ENCODE measurements at regions not wholly inside any gene's neighbourhood (a gene's known extent, or its start where the extent isn't known, plus 50 kb on each side); places are given as distances from the start of the nearest gene placed in this dataset.

DNA sequence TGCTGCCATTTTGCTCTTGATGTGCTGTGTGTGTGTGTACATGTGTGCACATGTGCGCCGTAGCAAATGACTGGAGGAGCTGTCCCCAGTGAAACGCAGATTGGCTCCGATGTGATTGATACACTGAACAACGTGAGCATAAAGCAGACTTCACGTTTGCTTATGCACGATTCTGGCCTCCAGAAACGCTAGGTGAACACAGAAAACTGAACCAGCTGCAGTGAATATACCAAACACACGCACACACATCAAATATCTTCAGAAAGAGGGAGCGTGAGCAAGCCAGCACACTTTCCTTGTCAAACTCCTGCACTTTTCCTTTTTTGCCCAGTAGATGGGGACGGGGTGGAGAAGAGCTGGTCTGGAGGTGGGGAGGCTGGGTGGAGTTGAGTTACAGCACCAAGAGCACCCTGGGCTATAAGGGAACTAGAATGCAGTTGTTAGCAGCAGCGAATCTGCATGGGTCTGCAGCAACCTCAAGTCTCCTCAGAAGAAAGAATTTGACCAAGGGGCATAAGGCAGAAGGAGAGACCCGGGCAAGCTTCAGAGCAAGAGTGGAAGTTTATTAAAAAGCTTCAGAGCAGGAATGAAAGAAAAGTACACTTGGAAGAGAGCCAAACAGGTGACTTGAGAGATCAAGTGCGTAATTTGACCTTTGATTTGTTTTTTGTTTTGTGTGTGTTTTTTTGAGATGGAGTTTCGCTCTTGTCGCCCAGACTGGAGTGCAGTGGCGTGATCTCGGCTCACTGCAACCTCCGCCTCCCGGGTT lies 77.8 kb upstream of the CADM1 start:
- Mint-ChIP-seq H3K4me1 (ENCODE audit: low read depth, unreplicated experiment) (peaks cover 6% of the 10 kb centered on the region), H3K9me3 (ENCODE audit: unreplicated experiment) (no peaks in the 10 kb centered on the region), H3K27ac (ENCODE audit: unreplicated experiment) (no peak overlapping the region), H3K4me3 (ENCODE audit: unreplicated experiment) (peak overlapping the region; percentile 22), H3K36me3 (ENCODE audit: insufficient read depth, unreplicated experiment) (no peaks in the 10 kb centered on the region), H3K27me3 (ENCODE audit: insufficient read depth, unreplicated experiment) (no peaks in the 10 kb centered on the region)
- intact Hi-C loops (cut with micrococcal nuclease; ENCODE audit: unreplicated experiment): no loop called here
- DNase-seq: peak; percentile 70 to 72
- POLR2A ChIA-PET: no interaction called here
- H3K9me3 ChIP-seq: no peaks in the 10 kb centered on the region
- no peaks in the 10 kb centered on the region for H3K36me3 ChIP-seq (ENCODE audit: control insufficient read depth, insufficient read depth, low read length)
- no TSS peak for BruUV-seq (replicated peaks)
- TF ChIP-seq, protein P1, sequence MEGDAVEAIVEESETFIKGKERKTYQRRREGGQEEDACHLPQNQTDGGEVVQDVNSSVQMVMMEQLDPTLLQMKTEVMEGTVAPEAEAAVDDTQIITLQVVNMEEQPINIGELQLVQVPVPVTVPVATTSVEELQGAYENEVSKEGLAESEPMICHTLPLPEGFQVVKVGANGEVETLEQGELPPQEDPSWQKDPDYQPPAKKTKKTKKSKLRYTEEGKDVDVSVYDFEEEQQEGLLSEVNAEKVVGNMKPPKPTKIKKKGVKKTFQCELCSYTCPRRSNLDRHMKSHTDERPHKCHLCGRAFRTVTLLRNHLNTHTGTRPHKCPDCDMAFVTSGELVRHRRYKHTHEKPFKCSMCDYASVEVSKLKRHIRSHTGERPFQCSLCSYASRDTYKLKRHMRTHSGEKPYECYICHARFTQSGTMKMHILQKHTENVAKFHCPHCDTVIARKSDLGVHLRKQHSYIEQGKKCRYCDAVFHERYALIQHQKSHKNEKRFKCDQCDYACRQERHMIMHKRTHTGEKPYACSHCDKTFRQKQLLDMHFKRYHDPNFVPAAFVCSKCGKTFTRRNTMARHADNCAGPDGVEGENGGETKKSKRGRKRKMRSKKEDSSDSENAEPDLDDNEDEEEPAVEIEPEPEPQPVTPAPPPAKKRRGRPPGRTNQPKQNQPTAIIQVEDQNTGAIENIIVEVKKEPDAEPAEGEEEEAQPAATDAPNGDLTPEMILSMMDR (IDR thresholded peaks at IDR 0.05; ENCODE audit: insufficient read depth in 1 of 2, low read depth in 1 of 2, low read length in 1 of 2, severe bottlenecking in 1 of 2, unreplicated experiment in 1 of 2): peak; percentile 41 to 70
- no peaks in the 10 kb centered on the region for H3K27me3 ChIP-seq (replicated peaks; ENCODE audit: control insufficient read depth, insufficient read depth, low read length)
- no peak overlapping the region for H3K4me3 ChIP-seq (ENCODE audit: low read depth, low read length)
- CTCF ChIA-PET: interaction anchor here (0.8 to 1.6 kb wide), 5 partner anchors 12 to 97 kb away, joined by 3 to 5 read pairs (median 3); partner anchors contain the start of gene CADM1
- H3K4me1 ChIP-seq: no peaks in the 10 kb centered on the region

DNA sequence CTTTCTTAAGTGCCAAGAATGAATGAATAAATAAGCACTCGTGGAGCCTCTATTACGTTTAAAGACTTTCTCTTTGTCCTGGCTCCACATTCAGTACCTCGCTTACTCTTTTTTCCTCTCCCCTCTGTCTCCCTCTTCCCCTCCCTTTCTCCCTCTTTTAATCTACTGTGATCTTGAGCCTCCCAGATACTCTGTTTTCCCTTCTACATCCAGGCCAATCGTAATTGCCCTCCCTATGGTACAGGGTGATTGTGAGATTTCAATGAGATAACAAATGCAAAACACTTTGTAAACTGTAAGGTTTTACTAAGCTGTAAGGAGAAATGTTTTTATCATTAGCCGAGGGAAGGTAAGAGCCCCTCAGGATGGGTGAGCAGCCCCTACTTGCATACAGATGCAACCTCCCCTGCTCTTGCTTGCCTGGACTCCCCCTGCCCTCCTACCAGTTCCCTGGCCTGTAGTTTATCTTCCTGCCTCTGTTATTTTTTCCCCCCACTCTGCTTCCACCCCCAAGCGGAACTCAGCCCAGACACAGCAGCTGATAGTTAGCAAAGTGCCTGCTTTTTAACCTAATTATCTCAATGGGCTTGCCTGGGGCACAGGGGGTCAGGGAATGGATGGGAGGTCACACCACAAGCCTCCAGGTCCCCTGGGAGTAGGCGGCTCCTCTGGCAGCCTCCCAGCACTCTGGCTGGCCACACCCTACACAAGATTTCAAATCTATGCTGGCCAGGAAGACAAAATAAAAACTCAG lies 76.9 kb upstream of the CADM1 start:
- H3K4me1 Mint-ChIP-seq (ENCODE audit: low read depth, unreplicated experiment): peaks cover 6% of the 10 kb centered on the region
- no peak overlapping the region for H3K27ac Mint-ChIP-seq (ENCODE audit: unreplicated experiment)
- BruUV-seq (replicated peaks): no TSS peak
- H3K4me3 ChIP-seq (ENCODE audit: low read depth, low read length): no peak overlapping the region
- CTCF ChIA-PET: interaction anchor here (1.6 kb wide), 1 partner anchor 32 kb away, joined by 5 read pairs; no protein-coding TSS in a partner anchor
- peak in 1 of 2 experiments; percentile 61 for DNase-seq
- POLR2A ChIA-PET: no interaction called here
- no peaks in the 10 kb centered on the region for H3K9me3 Mint-ChIP-seq (ENCODE audit: unreplicated experiment)
- H3K36me3 Mint-ChIP-seq (ENCODE audit: insufficient read depth, unreplicated experiment): no peaks in the 10 kb centered on the region
- no peaks in the 10 kb centered on the region for H3K36me3 ChIP-seq (ENCODE audit: control insufficient read depth, insufficient read depth, low read length)
- H3K9me3 ChIP-seq: no peaks in the 10 kb centered on the region
- no peaks in the 10 kb centered on the region for H3K4me1 ChIP-seq
- H3K27me3 ChIP-seq (replicated peaks; ENCODE audit: control insufficient read depth, insufficient read depth, low read length): no peaks in the 10 kb centered on the region
- H3K4me3 Mint-ChIP-seq (ENCODE audit: unreplicated experiment): no peak overlapping the region
- intact Hi-C loops (cut with micrococcal nuclease; ENCODE audit: unreplicated experiment): no loop called here
- H3K27me3 Mint-ChIP-seq (ENCODE audit: insufficient read depth, unreplicated experiment): no peaks in the 10 kb centered on the region
- TF ChIP-seq, protein P1 (IDR thresholded peaks at IDR 0.05; ENCODE audit: insufficient read depth in 1 of 2, low read depth in 1 of 2, low read length in 1 of 2, severe bottlenecking in 1 of 2, unreplicated experiment in 1 of 2): no peak

DNA sequence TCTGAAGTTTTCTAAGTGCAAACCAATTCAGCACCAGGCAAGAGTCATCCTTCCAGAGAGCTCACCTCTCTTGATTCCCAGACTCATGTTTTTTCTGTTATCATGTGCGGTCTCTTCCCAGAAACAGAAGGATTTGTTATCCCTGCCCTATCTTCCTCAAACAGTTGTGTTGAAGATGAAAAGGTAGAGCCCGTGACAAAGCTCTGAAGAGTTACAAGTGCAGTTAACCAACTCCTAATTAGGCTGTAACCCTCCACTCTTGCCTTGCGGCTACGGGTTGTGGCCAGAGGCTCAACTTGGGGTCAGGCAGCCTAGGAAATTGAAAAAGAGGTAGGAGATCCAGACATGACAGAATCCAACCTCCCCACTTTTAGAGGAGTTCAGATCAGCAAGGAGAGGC lies 76.2 kb upstream of the CADM1 start:
- Histone ChIP-seq H3K9me3 (no peaks in the 10 kb centered on the region), H3K36me3 (ENCODE audit: control insufficient read depth, insufficient read depth, low read length) (no peaks in the 10 kb centered on the region), H3K27me3 (replicated peaks; ENCODE audit: control insufficient read depth, insufficient read depth, low read length) (no peaks in the 10 kb centered on the region), H3K4me1 (no peaks in the 10 kb centered on the region), H3K4me3 (ENCODE audit: low read depth, low read length) (no peak overlapping the region)
- ChIA-PET CTCF (no interaction called here), POLR2A (no interaction called here)
- Mint-ChIP-seq H3K9me3 (ENCODE audit: unreplicated experiment) (no peaks in the 10 kb centered on the region), H3K36me3 (ENCODE audit: insufficient read depth, unreplicated experiment) (no peaks in the 10 kb centered on the region), H3K27ac (ENCODE audit: unreplicated experiment) (no peak overlapping the region), H3K4me3 (ENCODE audit: unreplicated experiment) (no peak overlapping the region), H3K4me1 (ENCODE audit: low read depth, unreplicated experiment) (peaks cover 6% of the 10 kb centered on the region), H3K27me3 (ENCODE audit: insufficient read depth, unreplicated experiment) (no peaks in the 10 kb centered on the region)
- TF ChIP-seq, protein P1 (IDR thresholded peaks at IDR 0.05; ENCODE audit: insufficient read depth in 1 of 2, low read depth in 1 of 2, low read length in 1 of 2, severe bottlenecking in 1 of 2, unreplicated experiment in 1 of 2): no peak
- intact Hi-C loops (cut with micrococcal nuclease; ENCODE audit: unreplicated experiment): no loop called here
- DNase-seq: no peak
- BruUV-seq (replicated peaks): no TSS peak

All from Caco-2 (cell line).